Fibroblast of lung (primary cell): ENCODE measurements at regions not wholly inside any gene's neighbourhood (a gene's known extent, or its start where the extent isn't known, plus 50 kb on each side); places are given as distances from the start of the nearest gene placed in this dataset.

ENCODE experiments used
- DNase-seq, 2 donors: peaks; one replicate each; pipeline versions ENCODE4 v3.0.0 to v3.0.0-alpha.2; 2010; ENCODE audit warnings: low read depth in 2 of 2
- H2AFZ ChIP-seq: 2 replicates; pipeline ENCODE4 v1.5.1; 2012; ENCODE audit warnings: low read length, control low read depth, inconsistent platforms
- H3K27ac ChIP-seq: 2 replicates; pipeline ENCODE4 v1.5.1; 2011; ENCODE audit warnings: low read length, control low read depth; ENCODE audit not compliant: insufficient read depth
- H3K27me3 ChIP-seq: 2 replicates; pipeline ENCODE4 v1.5.1; 2011; ENCODE audit warnings: mild to moderate bottlenecking, low read length; ENCODE audit not compliant: control insufficient read depth, insufficient read depth
- H3K36me3 ChIP-seq: 2 replicates; pipeline ENCODE4 v1.5.1; 2011; ENCODE audit warnings: low read length; ENCODE audit not compliant: control insufficient read depth, insufficient read depth
- H3K4me1 ChIP-seq: 2 replicates; pipeline ENCODE4 v1.5.1; 2011; ENCODE audit warnings: low read length; ENCODE audit not compliant: control insufficient read depth, insufficient read depth; ENCODE audit errors: extremely low read depth
- H3K4me2 ChIP-seq: 2 replicates; pipeline ENCODE4 v1.5.1; 2011; ENCODE audit warnings: low read length, control low read depth; ENCODE audit not compliant: insufficient read depth; ENCODE audit errors: extremely low read depth
- H3K4me3 ChIP-seq, 4 experiments: fragments of 200-600 bp in 1 of 4; sonication (generic) in 1 of 4; replicated peaks in 1 of 4; 2 replicates each; pipeline ENCODE4 v1.5.1; 2011 to 2016; ENCODE audit warnings: low read length in 4 of 4, low read depth in 3 of 4, mild to moderate bottlenecking in 3 of 4, control low read depth in 2 of 4, inconsistent platforms in 1 of 4, mixed read lengths in 1 of 4; ENCODE audit not compliant: insufficient read depth in 1 of 4; ENCODE audit errors: control extremely low read depth in 1 of 4
- H3K79me2 ChIP-seq: 2 replicates; pipeline ENCODE4 v1.5.1; 2012; ENCODE audit warnings: mild to moderate bottlenecking, low read length, inconsistent platforms; ENCODE audit not compliant: control insufficient read depth, insufficient read depth
- H3K9ac ChIP-seq: 2 replicates; pipeline ENCODE4 v1.5.1; 2011; ENCODE audit warnings: mild to moderate bottlenecking, low read length, control low read depth; ENCODE audit not compliant: insufficient read depth
- H3K9me3 ChIP-seq: 2 replicates; pipeline ENCODE4 v1.5.1; 2012; ENCODE audit warnings: low read depth, low read length; ENCODE audit not compliant: control insufficient read depth, insufficient read depth
- H4K20me1 ChIP-seq: 2 replicates; pipeline ENCODE4 v1.5.1; 2011; ENCODE audit warnings: low read length; ENCODE audit not compliant: control insufficient read depth, insufficient read depth; ENCODE audit errors: extremely low read depth
- EZH2 ChIP-seq: IDR thresholded peaks from 2 replicates; pipeline ENCODE4 v1.5.1; 2012; ENCODE audit warnings: low read length, control low read depth, mild to moderate bottlenecking; ENCODE audit errors: missing control alignments
- TF ChIP-seq, protein P1 (sequence below), 2 donors: IDR thresholded peaks in 1 of 2; conservative IDR thresholded peaks in 1 of 2; 1 replicate in 1 of 2; 2 replicates in 1 of 2; pipeline ENCODE4 v1.5.1; 2011 to 2012; ENCODE audit warnings: low read length in 2 of 2, control low read depth in 1 of 2, inconsistent platforms in 1 of 2, low read depth in 1 of 2, mild to moderate bottlenecking in 1 of 2

DNA sequence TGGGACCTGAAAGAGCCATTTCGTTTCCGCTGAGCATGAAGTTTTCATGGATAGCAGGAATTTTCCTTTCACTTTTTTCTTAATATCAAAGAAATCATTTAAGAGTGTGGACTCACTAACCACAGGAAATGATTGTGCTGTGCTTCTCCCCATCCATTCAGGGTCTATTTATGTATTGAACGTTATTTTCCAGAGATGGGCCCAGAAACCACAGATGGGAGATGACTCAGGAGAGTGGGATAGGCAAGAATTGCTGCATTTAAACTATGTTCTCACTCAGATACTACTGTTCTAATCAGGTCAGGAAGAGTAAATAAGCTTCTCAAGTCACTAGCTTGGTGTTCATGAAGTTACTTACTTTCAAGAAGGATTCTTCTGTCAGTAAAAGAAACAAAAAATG, 763.8 kb downstream of the DTWD2 start:
- Histone ChIP-seq H2AFZ (no peak overlapping the region), H4K20me1 (no peaks in the 10 kb centered on the region), H3K27ac (no peak overlapping the region), H3K4me2 (no peak overlapping the region), H3K36me3 (no peaks in the 10 kb centered on the region), H3K9ac (no peak overlapping the region), H3K4me3 (no peak overlapping the region), H3K79me2 (no peaks in the 10 kb centered on the region), H3K27me3 (no peaks in the 10 kb centered on the region), H3K9me3 (no peaks in the 10 kb centered on the region), H3K4me1 (no peaks in the 10 kb centered on the region)
- peak; percentile 57 to 80 for DNase-seq
- TF ChIP-seq, protein P1, sequence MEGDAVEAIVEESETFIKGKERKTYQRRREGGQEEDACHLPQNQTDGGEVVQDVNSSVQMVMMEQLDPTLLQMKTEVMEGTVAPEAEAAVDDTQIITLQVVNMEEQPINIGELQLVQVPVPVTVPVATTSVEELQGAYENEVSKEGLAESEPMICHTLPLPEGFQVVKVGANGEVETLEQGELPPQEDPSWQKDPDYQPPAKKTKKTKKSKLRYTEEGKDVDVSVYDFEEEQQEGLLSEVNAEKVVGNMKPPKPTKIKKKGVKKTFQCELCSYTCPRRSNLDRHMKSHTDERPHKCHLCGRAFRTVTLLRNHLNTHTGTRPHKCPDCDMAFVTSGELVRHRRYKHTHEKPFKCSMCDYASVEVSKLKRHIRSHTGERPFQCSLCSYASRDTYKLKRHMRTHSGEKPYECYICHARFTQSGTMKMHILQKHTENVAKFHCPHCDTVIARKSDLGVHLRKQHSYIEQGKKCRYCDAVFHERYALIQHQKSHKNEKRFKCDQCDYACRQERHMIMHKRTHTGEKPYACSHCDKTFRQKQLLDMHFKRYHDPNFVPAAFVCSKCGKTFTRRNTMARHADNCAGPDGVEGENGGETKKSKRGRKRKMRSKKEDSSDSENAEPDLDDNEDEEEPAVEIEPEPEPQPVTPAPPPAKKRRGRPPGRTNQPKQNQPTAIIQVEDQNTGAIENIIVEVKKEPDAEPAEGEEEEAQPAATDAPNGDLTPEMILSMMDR (conservative IDR thresholded peaks at IDR 0.05 in 1 of 2, IDR thresholded peaks at IDR 0.05 in 1 of 2; ENCODE audit: low read depth in 1 of 2, low read length in 2 of 2): no peak
- TF ChIP-seq EZH2: no peak

DNA sequence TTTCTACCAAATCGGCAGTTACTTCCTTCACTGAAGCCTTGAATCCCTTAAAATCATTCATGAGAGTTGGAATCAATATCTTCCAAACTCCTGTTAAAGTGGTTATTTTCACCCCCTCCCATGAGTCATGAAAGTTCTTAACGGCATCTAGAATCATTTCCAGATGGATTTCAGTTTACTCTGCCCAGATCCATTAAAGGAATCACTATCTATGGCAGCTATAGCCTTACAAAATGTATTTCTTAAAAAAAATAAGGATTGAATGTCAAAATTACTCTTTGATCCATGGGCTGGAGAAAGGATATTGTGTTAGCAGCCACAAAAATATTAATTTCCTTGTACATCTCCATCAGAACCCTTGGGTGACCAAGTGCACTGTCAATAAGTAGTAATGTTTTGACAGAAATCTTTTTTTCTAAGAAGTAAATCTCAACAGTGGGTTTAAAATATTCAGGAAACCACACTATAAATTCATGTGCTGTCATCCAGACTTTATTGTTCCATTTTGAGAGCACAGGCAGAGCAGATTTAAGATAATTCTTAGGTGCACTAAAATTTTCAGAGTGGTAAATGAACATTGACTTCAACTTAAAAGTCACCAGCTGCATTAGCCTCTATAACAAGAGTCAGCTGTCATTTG, 767.7 kb downstream of the DTWD2 start:
- TF ChIP-seq, protein P1 (conservative IDR thresholded peaks at IDR 0.05 in 1 of 2, IDR thresholded peaks at IDR 0.05 in 1 of 2; ENCODE audit: low read depth in 1 of 2, low read length in 2 of 2): no peak
- no peak for TF ChIP-seq EZH2
- H3K36me3 ChIP-seq: no peaks in the 10 kb centered on the region
- H2AFZ ChIP-seq: no peak overlapping the region
- H3K4me2 ChIP-seq: no peak overlapping the region
- H3K27ac ChIP-seq: no peak overlapping the region
- no peak overlapping the region for H3K9ac ChIP-seq
- H3K4me1 ChIP-seq: no peaks in the 10 kb centered on the region
- H3K79me2 ChIP-seq: no peaks in the 10 kb centered on the region
- peak; percentile 2 to 18 for DNase-seq
- no peaks in the 10 kb centered on the region for H3K27me3 ChIP-seq
- no peak overlapping the region for H3K4me3 ChIP-seq
- H3K9me3 ChIP-seq: no peaks in the 10 kb centered on the region
- H4K20me1 ChIP-seq: no peaks in the 10 kb centered on the region

DNA sequence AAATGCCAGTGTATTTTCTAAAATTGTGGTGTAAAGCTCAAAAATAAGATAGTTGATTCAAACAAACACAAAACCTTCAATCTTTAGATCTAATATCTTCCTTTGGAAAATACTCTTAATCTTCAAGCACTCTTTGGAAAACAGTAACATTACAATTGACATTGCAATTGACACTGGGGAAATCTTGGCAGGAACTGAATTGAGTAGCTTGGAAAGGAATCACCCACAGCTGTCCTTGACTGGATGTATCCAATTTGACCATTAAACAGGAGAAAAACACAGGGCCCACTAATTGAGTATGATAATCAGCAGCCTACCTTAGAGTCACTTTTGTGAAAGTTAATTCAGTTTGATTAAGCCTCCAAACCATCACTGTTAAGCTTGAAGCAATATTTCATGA, 776.7 kb downstream of the DTWD2 start:
- H3K36me3 ChIP-seq: no peaks in the 10 kb centered on the region
- H3K27ac ChIP-seq: no peak overlapping the region
- no peak overlapping the region for H2AFZ ChIP-seq
- H3K9me3 ChIP-seq: no peaks in the 10 kb centered on the region
- no peaks in the 10 kb centered on the region for H3K27me3 ChIP-seq
- H3K79me2 ChIP-seq: no peaks in the 10 kb centered on the region
- H3K4me1 ChIP-seq: no peaks in the 10 kb centered on the region
- no peak for DNase-seq
- TF ChIP-seq, protein P1 (conservative IDR thresholded peaks at IDR 0.05 in 1 of 2, IDR thresholded peaks at IDR 0.05 in 1 of 2; ENCODE audit: low read depth in 1 of 2, low read length in 2 of 2): no peak
- TF ChIP-seq EZH2: no peak
- H4K20me1 ChIP-seq: no peaks in the 10 kb centered on the region
- H3K9ac ChIP-seq: no peak overlapping the region
- no peak overlapping the region for H3K4me3 ChIP-seq
- H3K4me2 ChIP-seq: no peak overlapping the region
